Ishikawa (cell line): ENCODE measurements at regions not wholly inside any gene's neighbourhood (a gene's known extent, or its start where the extent isn't known, plus 50 kb on each side); places are given as distances from the start of the nearest gene placed in this dataset.

ENCODE experiments used
- CEBPB ChIP-seq: IDR thresholded peaks from 2 replicates; pipeline ENCODE4 v1.6.1; 2012
- CREB1 ChIP-seq: IDR thresholded peaks from 2 replicates; pipeline ENCODE4 v1.6.1; 2012; ENCODE audit warnings: low read depth
- EP300 ChIP-seq: IDR thresholded peaks from 2 replicates; pipeline ENCODE4 v1.6.1; 2012; ENCODE audit warnings: borderline replicate concordance
- FOXM1 ChIP-seq: IDR thresholded peaks from 2 replicates; pipeline ENCODE4 v1.6.1; 2012; ENCODE audit warnings: low read depth, borderline replicate concordance
- MAX ChIP-seq: IDR thresholded peaks from 2 replicates; pipeline ENCODE4 v1.6.1; 2012
- REST ChIP-seq: IDR thresholded peaks from 2 replicates; pipeline ENCODE4 v1.6.1; 2012; ENCODE audit warnings: low read depth, mild to moderate bottlenecking
- TAF1 ChIP-seq: IDR thresholded peaks from 2 replicates; pipeline ENCODE4 v1.6.1; 2012; ENCODE audit warnings: low read depth, mild to moderate bottlenecking
- TCF12 ChIP-seq: IDR thresholded peaks from 2 replicates; pipeline ENCODE4 v1.6.1; 2012; ENCODE audit warnings: low read depth
- TEAD4 ChIP-seq: IDR thresholded peaks from 2 replicates; pipeline ENCODE4 v1.6.1; 2012
- USF1 ChIP-seq: IDR thresholded peaks from 2 replicates; pipeline ENCODE4 v1.6.1; 2012
- YY1 ChIP-seq: IDR thresholded peaks from 2 replicates; pipeline ENCODE4 v1.6.1; 2012; ENCODE audit warnings: low read depth
- ZBTB7A ChIP-seq: IDR thresholded peaks from 2 replicates; pipeline ENCODE4 v1.6.1; 2012; ENCODE audit warnings: low read depth

GRCh38 chr12:124115976-124116690 lies 143.1 kb downstream of the ZNF664 start:
- TF ChIP-seq REST (no peak), TAF1 (no peak), MAX (no peak), ZBTB7A (no peak), YY1 (no peak), FOXM1 (no peak), CREB1 (no peak), TEAD4 (no peak), EP300 (no peak), CEBPB (no peak), USF1 (no peak), TCF12 (no peak)
